ENCODE measurements at regions not wholly inside any gene's neighbourhood (a gene's known extent, or its start where the extent isn't known, plus 50 kb on each side); places are given as distances from the start of the nearest gene placed in this dataset.
"Not testable (repeated sequence)": the region's sequence is repeated elsewhere in the genome, so short reads cannot be mapped to it uniquely, and the experiment has no call there.

DNA sequence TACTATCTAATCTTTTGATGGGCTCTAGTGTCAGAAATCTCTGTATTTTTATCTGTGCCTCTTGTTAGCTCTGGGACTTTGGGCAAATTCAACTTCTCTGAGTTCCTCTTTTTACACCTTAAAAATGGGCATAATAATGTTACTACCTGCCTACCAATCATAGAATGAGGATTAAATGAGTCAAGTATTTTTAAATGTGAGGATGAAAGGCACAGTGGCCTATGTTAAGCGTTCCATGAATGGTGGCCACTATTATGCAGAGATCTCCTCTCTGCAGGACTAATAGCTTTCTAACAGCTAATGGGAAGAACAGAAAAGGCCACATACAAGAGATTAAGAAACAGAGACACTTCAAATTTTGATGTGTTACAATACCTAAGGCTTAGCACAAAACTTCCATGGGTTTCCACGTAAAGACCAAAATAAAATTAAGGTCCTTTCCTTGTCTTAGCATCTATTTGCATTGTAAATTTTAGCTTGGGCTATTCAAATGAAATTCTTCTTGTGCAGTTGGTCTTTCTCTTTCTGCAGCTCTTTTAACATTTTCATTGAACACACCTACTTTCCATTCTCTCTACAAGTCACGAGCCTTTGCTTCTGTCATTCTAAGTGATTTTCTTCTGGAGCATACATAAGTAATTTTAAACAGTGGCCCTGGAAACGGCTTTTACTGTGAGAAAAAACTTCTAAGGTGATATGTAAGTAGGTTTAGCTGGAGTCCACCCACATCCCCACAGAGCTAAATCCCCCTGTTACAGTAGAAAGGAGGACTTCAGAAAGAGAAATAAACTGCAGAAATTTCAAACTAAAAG lies 117.9 kb upstream of the MED14 start:
- DNase-seq, result no peak

- no peak for DNase-seq
Measured at GRCh38 chrX:40853816-40854123, 118.4 kb upstream of the MED14 start.

DNA sequence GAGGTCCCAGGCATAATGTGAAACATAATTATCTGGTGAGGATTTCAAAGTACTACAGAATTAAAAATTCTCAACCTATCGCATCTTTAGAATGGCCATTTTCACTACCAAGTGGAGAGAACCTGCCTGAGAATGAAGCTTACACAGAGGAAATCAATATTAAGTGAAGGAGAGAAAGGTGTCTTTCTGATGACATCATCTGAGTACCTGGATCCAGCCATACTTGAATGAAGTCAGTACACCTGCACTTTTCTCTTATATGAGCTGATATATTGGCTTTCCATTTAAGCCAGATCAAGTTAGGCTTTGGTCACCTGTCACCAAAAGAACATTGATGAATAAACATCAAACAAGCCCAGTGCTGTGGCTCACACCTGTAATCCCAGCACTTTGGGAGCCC lies 118.9 kb upstream of the MED14 start:
- DNase-seq, result no peak

DNA sequence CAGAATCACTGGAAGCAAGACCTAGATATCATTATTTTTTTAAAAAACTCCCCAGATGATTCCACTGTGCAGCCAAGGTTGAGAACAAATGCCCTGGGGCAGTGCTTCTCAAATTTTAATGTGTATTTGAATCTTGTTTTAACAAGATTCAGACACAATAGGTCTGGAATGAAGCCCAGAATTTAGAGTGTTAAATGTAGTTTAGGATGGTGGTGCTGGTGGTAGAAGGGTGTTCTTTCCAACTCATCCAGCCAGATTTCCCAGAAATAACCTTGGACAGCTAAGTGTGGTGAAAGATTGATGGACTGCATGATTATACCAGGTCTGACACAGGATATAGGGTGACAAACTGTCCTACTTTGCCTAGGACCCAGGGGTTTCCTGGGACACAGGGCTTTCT lies 120.1 kb upstream of the MED14 start:
- DNase-seq, result peak; percentile 35

DNA sequence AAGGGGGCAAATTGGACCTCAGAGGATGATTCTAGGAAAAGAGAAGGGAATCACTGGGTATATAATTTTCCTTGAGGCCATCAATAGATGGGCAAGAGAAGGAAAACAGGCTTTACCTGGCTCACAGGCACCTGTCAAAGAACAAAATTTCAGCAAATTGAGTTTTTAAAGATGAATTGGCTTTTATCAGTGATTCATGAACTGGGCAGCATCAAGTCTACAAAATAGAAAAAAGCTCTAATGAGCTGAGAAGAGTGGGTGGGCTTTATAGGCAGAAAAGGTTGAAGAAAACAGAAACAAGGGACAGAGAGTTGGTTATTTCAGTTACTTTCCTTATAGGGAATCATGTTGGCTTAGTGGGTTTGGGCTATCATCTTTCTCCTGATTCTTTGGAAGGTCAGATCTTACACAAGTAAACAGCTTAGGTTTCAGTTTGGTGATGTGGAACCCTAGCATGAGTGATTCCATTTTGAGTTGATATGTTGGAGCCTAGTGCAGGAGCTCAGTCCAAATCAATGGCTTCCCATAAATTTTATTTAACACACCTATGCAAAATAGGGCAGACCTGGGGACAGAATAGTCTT lies 120.7 kb upstream of the MED14 start:
- DNase-seq, result no peak

DNA sequence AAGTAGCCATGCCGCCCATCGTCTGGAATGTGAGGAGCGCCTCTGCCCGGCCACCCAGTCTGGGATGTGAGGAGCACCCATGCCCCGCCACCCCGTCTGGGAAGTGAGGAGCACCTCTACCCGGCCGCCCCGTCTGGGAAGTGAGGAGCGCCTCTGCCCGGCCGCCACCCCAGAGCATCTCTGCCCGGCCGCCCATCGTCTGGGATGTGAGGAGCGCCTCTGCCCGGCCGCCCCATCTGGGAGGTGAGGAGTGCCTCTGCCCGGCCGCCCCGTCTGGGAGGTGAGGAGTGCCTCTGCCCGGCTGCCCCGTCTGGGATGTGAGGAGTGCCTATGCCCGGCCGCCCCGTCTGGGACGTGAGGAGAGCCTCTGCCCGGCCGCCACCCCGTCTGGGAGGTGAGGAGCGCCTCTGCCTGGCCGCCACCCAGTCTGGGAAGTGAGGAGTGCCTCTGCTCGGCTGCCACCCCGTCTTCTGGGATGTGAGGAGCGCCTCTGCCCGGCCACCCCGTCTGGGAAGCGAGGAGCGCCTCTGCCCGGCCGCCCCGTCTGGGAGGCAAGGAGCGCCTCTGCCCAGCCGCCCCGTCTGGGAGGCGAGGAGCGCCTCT lies 126.7 kb upstream of the MED14 start:
- DNase-seq, result not testable (repeated sequence)

- DNase-seq, result not testable (repeated sequence)
Measured at GRCh38 chrX:40863260-40863659, 127.9 kb upstream of the MED14 start.

GRCh38 chrX:40863671-40864070 lies 128.3 kb upstream of the MED14 start:
- no peak for DNase-seq

- peak; percentile 52 for DNase-seq
Measured at GRCh38 chrX:40864972-40865371, 129.6 kb upstream of the MED14 start.

GRCh38 chrX:40866893-40867292 lies 131.6 kb upstream of the MED14 start:
- DNase-seq, result no peak

GRCh38 chrX:40867352-40867751 lies 132.0 kb upstream of the MED14 start:
- peak; percentile 57 for DNase-seq

GRCh38 chrX:40868868-40869267 lies 133.5 kb upstream of the MED14 start:
- DNase-seq, result no peak

GRCh38 chrX:40870982-40871381 lies 135.6 kb upstream of the MED14 start:
- not testable (repeated sequence) for DNase-seq

DNA sequence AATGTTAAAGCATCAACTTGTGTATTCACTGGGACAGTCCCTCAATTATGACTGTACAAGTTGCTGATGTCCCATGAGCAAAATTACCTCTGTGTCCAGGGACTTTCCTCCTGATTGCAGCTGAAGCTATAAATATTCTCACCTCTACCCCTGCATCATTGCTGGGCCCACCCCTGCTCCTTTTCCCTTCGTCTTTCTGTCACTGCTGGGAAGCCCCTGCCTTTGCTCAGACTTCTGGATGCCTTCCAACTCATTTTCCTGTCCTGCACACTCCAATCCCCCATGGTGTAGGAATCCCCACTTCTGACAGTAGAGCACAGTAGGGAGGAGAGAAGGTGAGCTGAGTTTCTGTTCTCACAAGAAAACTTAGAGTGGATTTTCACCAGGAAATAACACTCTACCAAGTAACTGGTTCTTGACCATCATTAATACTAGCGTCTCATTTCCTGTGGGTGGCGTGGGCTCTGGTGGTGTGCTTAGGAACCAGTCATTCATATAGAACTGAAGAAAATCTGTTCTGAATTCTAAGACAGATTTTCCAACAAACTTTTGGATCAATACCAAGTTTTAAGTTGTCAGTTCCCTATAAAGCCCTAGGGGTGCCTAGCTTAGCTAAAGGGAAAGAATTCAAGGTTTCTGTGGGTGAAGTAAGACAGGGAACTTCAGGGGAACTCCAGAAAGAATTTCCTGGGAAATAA lies 136.2 kb upstream of the MED14 start:
- peak; percentile 44 for DNase-seq

- no peak for DNase-seq
Measured at GRCh38 chrX:40872351-40872750, 137.0 kb upstream of the MED14 start.

GRCh38 chrX:40875476-40875875 lies 140.1 kb upstream of the MED14 start:
- DNase-seq, result no peak

- DNase-seq, result peak; percentile 38
Measured at GRCh38 chrX:40877887-40878286, 142.5 kb upstream of the MED14 start.

DNA sequence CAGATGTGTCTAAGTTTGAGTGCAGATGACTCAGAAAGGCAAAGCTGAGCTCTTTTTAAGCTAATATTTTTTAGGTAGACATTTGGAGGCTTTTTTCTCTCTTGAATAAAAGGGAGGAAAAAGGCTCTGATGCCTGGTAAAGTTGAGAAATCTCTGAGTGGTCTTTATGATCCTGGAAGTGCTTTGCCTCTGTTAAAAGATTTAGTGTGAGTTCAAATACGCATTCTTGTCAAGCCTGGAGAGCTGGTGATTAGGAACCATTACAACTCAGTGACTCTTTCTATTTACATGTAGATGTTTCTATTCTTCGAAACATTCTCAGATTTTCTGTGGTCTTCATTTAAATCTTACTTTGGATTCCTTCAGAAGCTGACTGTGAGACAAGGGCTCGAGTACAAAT lies 143.4 kb upstream of the MED14 start:
- no peak for DNase-seq

DNA sequence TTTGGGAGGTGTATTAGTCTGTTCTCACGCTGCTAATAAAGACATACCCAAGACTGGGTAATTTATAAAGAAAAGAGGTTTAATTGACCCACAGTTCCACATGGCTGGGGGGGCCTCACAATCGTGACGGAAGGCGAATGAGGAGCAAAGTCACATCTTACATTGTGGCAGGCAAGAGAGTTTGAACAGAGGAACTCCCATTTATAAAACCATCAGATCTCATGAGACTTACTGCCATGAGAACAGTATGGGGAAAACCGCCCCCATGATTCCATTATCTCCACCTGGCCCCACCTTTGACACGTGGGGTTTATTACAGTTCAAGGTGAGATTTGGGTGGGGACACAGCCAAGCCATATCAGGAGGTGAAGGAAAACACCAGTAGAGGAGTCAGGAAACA lies 143.8 kb upstream of the MED14 start:
- DNase-seq, result not testable (repeated sequence)

DNA sequence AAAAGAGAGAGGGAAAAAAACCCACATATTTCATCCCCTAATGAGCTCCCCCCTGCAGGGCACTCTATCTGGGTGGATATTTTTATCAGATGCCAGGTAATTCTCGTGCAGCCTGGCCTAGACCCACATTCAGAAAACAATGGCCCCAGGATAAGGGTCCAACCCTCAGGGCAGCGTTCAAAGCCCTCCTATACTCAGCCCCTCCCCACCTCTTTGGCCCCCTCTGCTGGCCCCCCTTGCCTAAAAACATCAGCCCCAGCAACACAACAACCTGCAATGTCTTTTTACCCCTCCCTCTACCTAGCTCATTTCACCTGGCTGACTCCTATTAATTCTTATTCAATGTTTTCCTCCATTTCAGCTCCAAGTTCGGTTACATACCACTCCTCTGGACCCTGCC lies 145.4 kb upstream of the MED14 start:
- no peak for DNase-seq

DNA sequence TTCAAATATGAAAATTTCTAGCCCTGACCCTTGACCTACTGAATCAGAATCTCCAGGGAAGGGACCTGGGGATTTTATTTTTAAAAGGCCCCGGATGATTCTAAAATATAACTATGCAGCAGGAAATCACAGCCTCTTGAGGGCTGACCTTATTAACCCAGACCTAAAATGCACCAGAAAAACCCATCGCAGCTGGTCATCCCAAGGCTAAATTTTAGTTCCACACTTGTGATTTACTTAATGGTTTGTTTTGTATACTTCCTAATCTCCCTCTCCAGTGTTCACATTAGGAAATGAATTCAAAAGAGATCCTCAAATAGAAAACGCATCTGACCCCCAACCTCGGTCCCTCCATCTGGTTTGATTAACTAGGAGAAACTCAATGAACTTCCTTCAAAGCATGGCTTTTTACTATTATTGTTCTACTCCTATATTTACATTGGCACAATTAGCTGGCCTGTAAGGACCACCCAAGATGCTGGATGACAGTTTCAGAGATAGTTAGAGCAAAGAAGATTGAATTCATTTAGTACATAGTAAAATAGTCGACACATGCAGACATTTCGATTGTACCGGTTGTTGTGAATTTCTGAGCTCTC lies 147.8 kb upstream of the MED14 start:
- no peak for DNase-seq

DNA sequence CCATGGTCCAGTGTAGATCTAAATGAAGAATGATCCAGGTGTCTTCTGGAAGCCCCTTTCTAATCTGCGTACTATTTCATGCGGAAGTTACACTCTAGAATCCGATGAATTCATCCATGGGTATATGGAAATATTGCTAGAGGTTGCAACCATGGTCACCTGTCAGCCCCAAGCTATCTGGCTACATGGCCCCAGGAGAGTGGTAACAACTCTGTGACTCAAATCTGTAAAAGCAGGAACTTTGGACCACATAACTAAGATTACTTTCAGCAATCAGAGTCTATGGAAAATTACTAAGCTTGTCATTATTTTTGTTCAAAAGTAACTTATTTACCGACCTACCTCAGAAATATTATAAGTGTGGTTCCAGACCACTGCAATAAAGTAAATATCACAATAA lies 150.6 kb upstream of the MED14 start:
- DNase-seq, result no peak

DNA sequence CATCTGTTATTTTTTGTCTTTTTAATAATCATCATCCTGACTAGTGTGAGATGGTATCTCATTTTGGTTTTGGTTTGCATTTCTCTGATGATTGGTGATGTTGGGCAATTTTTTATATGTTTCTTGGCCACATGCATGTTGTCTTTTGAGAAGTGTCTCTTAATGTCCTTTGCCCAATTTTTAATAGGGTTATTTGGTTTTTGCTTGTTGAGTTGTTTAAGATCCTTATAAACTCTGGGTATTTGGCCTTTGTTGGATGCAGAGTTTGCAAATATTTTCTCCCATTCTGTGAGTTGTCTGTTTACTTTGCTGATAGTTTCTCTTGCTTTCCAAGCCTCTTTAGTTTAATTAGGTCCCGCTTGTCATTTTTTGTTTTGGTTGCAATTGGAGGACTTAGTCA lies 152.1 kb upstream of the MED14 start:
- DNase-seq, result peak; percentile 39
